ENCODE measurements at regions not wholly inside any gene's neighbourhood (a gene's known extent, or its start where the extent isn't known, plus 50 kb on each side); places are given as distances from the start of the nearest gene placed in this dataset.
A peak's percentile ranks its signal among the peaks of the same experiment; 100 is the strongest.

GRCh38 chr14:30290001-30290400, 269.0 kb upstream of the G2E3 start:
- no peaks in the 10 kb centered on the region for H3K36me3 ChIP-seq (ENCODE audit: control insufficient read depth, insufficient read depth, low read length)

DNA sequence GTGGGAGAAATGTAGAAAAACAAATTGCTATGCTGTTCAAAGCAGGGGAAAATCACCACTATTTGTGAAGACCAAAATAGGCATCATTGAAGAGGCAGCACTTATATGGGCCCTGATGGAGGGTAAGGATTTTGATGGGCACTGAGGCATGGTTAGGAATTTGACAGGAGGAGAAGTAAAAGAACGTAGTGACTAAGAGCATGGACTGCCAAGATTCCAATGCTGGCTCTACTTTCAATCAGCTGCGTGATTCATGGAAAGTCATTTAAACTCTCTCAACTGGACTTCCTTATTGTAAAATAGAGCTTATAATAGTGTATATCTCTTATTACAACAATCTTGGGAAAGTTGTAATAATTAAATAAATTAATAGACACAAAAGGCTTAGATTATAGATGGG, 267.7 kb upstream of the G2E3 start:
- Histone ChIP-seq H3K27ac (ENCODE audit: insufficient read depth, low read length) (no peak overlapping the region), H3K79me2 (ENCODE audit: control insufficient read depth, insufficient read depth, low read length) (no peaks in the 10 kb centered on the region), H3K9me3 (ENCODE audit: control insufficient read depth, insufficient read depth, low read depth, low read length) (no peaks in the 10 kb centered on the region), H3K4me3 (replicated peaks in 1 of 4; ENCODE audit: control extremely low read depth in 1 of 4, insufficient read depth in 1 of 4, low read depth in 3 of 4, low read length in 4 of 4) (no peak overlapping the region), H2AFZ (ENCODE audit: low read length) (no peak overlapping the region), H3K9ac (ENCODE audit: insufficient read depth, low read length) (no peak overlapping the region), H3K4me2 (ENCODE audit: extremely low read depth, insufficient read depth, low read length) (no peak overlapping the region), H3K4me1 (ENCODE audit: control insufficient read depth, extremely low read depth, insufficient read depth, low read length) (no peaks in the 10 kb centered on the region), H3K27me3 (ENCODE audit: control insufficient read depth, insufficient read depth, low read length) (no peaks in the 10 kb centered on the region), H3K36me3 (ENCODE audit: control insufficient read depth, insufficient read depth, low read length) (no peaks in the 10 kb centered on the region), H4K20me1 (ENCODE audit: control insufficient read depth, extremely low read depth, insufficient read depth, low read length) (no peaks in the 10 kb centered on the region)
- TF ChIP-seq CTCF (conservative IDR thresholded peaks at IDR 0.05 in 1 of 2, IDR thresholded peaks at IDR 0.05 in 1 of 2; ENCODE audit: low read depth in 1 of 2, low read length in 2 of 2) (no peak), EZH2 (IDR thresholded peaks at IDR 0.05; ENCODE audit: low read length, missing control alignments) (no peak)
- peak; percentile 26 to 91 for DNase-seq (ENCODE audit: low read depth in 2 of 2)

More at GRCh38 chr14:30290001-30290400, 269.0 kb upstream of the G2E3 start:
- Histone ChIP-seq H3K79me2 (ENCODE audit: control insufficient read depth, insufficient read depth, low read length) (no peaks in the 10 kb centered on the region), H3K4me3 (replicated peaks in 1 of 4; ENCODE audit: control extremely low read depth in 1 of 4, insufficient read depth in 1 of 4, low read depth in 3 of 4, low read length in 4 of 4) (no peak overlapping the region), H3K4me2 (ENCODE audit: extremely low read depth, insufficient read depth, low read length) (no peak overlapping the region), H3K9ac (ENCODE audit: insufficient read depth, low read length) (no peak overlapping the region), H2AFZ (ENCODE audit: low read length) (no peak overlapping the region), H3K27ac (ENCODE audit: insufficient read depth, low read length) (no peak overlapping the region), H3K4me1 (ENCODE audit: control insufficient read depth, extremely low read depth, insufficient read depth, low read length) (no peaks in the 10 kb centered on the region), H3K9me3 (ENCODE audit: control insufficient read depth, insufficient read depth, low read depth, low read length) (no peaks in the 10 kb centered on the region), H4K20me1 (ENCODE audit: control insufficient read depth, extremely low read depth, insufficient read depth, low read length) (no peaks in the 10 kb centered on the region), H3K27me3 (ENCODE audit: control insufficient read depth, insufficient read depth, low read length) (no peaks in the 10 kb centered on the region)
- no peak for DNase-seq (ENCODE audit: low read depth in 2 of 2)
- TF ChIP-seq EZH2 (IDR thresholded peaks at IDR 0.05; ENCODE audit: low read length, missing control alignments), result no peak
- TF ChIP-seq CTCF (conservative IDR thresholded peaks at IDR 0.05 in 1 of 2, IDR thresholded peaks at IDR 0.05 in 1 of 2; ENCODE audit: low read depth in 1 of 2, low read length in 2 of 2), result no peak

- Histone ChIP-seq H3K27me3 (ENCODE audit: control insufficient read depth, insufficient read depth, low read length) (no peaks in the 10 kb centered on the region), H4K20me1 (ENCODE audit: control insufficient read depth, extremely low read depth, insufficient read depth, low read length) (no peaks in the 10 kb centered on the region), H3K9ac (ENCODE audit: insufficient read depth, low read length) (no peak overlapping the region), H3K36me3 (ENCODE audit: control insufficient read depth, insufficient read depth, low read length) (no peaks in the 10 kb centered on the region), H3K79me2 (ENCODE audit: control insufficient read depth, insufficient read depth, low read length) (no peaks in the 10 kb centered on the region), H3K9me3 (ENCODE audit: control insufficient read depth, insufficient read depth, low read depth, low read length) (no peaks in the 10 kb centered on the region), H3K4me2 (ENCODE audit: extremely low read depth, insufficient read depth, low read length) (no peak overlapping the region), H2AFZ (ENCODE audit: low read length) (no peak overlapping the region), H3K4me1 (ENCODE audit: control insufficient read depth, extremely low read depth, insufficient read depth, low read length) (no peaks in the 10 kb centered on the region), H3K4me3 (replicated peaks in 1 of 4; ENCODE audit: control extremely low read depth in 1 of 4, insufficient read depth in 1 of 4, low read depth in 3 of 4, low read length in 4 of 4) (no peak overlapping the region), H3K27ac (ENCODE audit: insufficient read depth, low read length) (no peak overlapping the region)
- no peak for DNase-seq (ENCODE audit: low read depth in 2 of 2)
- TF ChIP-seq CTCF (conservative IDR thresholded peaks at IDR 0.05 in 1 of 2, IDR thresholded peaks at IDR 0.05 in 1 of 2; ENCODE audit: low read depth in 1 of 2, low read length in 2 of 2) (no peak), EZH2 (IDR thresholded peaks at IDR 0.05; ENCODE audit: low read length, missing control alignments) (no peak)
Observed at GRCh38 chr14:30292541-30292940, 266.4 kb upstream of the G2E3 start.
